Small intestine (tissue), 7 donors: ENCODE measurements at regions not wholly inside any gene's neighbourhood (a gene's known extent, or its start where the extent isn't known, plus 50 kb on each side); places are given as distances from the start of the nearest gene placed in this dataset.

Experiments used
- DNase-seq, 2 donors: peaks; one replicate each; pipeline versions ENCODE4 v3.0.0 to v3.0.0-alpha.2; 2013
- FAIRE-seq: peaks from 2 replicates; lab custom pipeline; 2012; peaks lifted over from hg19 to GRCh38; lab: Jason Lieb, UNC
- H3K27ac ChIP-seq, 3 donors: one replicate each; pipeline ENCODE4 v1.5.1; 2013; ENCODE audit warnings: low read length in 2 of 3, mild to moderate bottlenecking in 2 of 3, control low read depth in 1 of 3, inconsistent platforms in 1 of 3, low read depth in 1 of 3, moderate library complexity in 1 of 3
- H3K27me3 ChIP-seq, 3 donors: one replicate each; pipeline ENCODE4 v1.6.1; 2013; ENCODE audit warnings: low read length in 3 of 3, inconsistent platforms in 1 of 3; ENCODE audit not compliant: control insufficient read depth in 3 of 3, insufficient read depth in 3 of 3
- H3K36me3 ChIP-seq, 3 donors: one replicate each; pipeline ENCODE4 v1.6.1; 2013; ENCODE audit warnings: low read length in 3 of 3, inconsistent platforms in 1 of 3, low read depth in 1 of 3, mild to moderate bottlenecking in 1 of 3, moderate library complexity in 1 of 3; ENCODE audit not compliant: control insufficient read depth in 3 of 3, insufficient read depth in 2 of 3
- H3K4me1 ChIP-seq, 3 donors: one replicate each; pipeline ENCODE4 v1.6.1; 2013; ENCODE audit warnings: low read length in 2 of 3, inconsistent platforms in 1 of 3, low read depth in 1 of 3, mild to moderate bottlenecking in 1 of 3, moderate library complexity in 1 of 3; ENCODE audit not compliant: control insufficient read depth in 3 of 3, insufficient read depth in 2 of 3
- H3K4me3 ChIP-seq, 3 donors: one replicate each; pipeline ENCODE4 v1.5.1; 2013; ENCODE audit warnings: low read length in 3 of 3, control low read depth in 1 of 3, inconsistent platforms in 1 of 3, low read depth in 1 of 3, mild to moderate bottlenecking in 1 of 3, moderate library complexity in 1 of 3
- H3K9me3 ChIP-seq, 2 donors: one replicate each; pipeline ENCODE4 v1.6.1; 2013; ENCODE audit warnings: low read depth in 1 of 2, low read length in 1 of 2; ENCODE audit not compliant: control insufficient read depth in 2 of 2, insufficient read depth in 1 of 2
- WGBS, 3 donors: extraction: QIAGEN DNeasy Blood & Tissue Kit; methylation state at CpG; one replicate each; pipeline ENCODE4 v1.1.7; 2013; 5-methylcytosine and 5-hydroxymethylcytosine counted together
- donor health status: healthy with polysubstance abuse.
- donor health status: control.
- donor health status: control.
- donor health status: Bipolar disorder and iron deficiency.
- donor health status: healthy.

GRCh38 chr5:126106029-126106428 is 317.2 kb upstream of the GRAMD2B start:
- no peak overlapping the region for H3K4me3 ChIP-seq
- no peak overlapping the region for H3K27ac ChIP-seq
- no peaks in the 10 kb centered on the region for H3K27me3 ChIP-seq
- DNase-seq (no peak), FAIRE-seq (no peak)
- 80 to 88% (median 83%) methylated on average over 3 of the region's 3 CpGs for WGBS, 3 donors
- no peaks in the 10 kb centered on the region for H3K4me1 ChIP-seq
- no peaks in the 10 kb centered on the region for H3K36me3 ChIP-seq
- no peaks in the 10 kb centered on the region for H3K9me3 ChIP-seq

DNA sequence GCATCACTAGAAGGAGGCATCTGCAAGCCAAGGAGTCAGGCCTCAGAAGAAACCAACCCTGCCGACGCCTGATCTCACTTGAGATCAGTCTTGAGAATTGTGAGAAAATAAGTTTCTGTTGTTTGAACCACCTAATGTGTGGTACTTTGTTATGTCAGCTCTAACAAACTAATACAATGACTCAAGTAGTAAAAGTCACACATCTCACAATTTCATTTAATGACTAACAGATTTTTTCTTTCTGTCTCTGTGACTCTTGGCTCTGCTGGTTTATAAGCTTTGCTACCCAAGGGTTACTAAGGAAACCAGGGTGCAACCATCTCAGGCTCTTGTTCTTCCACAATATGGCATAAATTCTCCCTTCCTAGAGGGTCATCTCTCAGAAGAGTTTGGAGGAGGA is 315.8 kb upstream of the GRAMD2B start:
- Histone ChIP-seq H3K27ac (no peak overlapping the region), H3K27me3 (no peaks in the 10 kb centered on the region), H3K4me3 (no peak overlapping the region), H3K9me3 (no peaks in the 10 kb centered on the region), H3K36me3 (no peaks in the 10 kb centered on the region), H3K4me1 (no peaks in the 10 kb centered on the region)
- DNase-seq (no peak), FAIRE-seq (no peak)
- WGBS, 3 donors, result 96 to 98% (median 98%) methylated on average over 2 of the region's 2 CpGs

DNA sequence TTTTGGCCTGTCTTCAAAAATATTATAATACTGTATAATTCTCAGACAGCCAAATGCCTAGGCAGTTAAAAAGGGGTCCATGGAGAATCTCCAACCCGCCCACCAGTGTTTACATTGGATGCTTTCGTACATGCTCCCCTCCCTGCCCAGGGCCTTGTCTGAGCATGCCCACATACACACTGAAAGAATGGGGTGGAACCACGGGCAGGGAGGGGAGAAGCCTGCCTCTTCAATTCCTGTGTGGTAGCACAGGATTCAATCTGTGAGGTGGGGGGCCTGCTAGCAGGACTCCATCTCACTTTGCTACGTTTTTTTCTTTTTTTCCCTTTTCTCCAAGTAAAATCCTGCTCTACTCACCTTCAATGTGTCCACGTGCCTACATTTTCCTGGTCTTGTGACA is 314.7 kb upstream of the GRAMD2B start:
- DNase-seq (no peak), FAIRE-seq (no peak)
- Histone ChIP-seq H3K27ac (no peak overlapping the region), H3K27me3 (no peaks in the 10 kb centered on the region), H3K4me1 (no peaks in the 10 kb centered on the region), H3K9me3 (peaks cover 0 to 7% of the 10 kb centered on the region in 2 donors), H3K36me3 (no peaks in the 10 kb centered on the region), H3K4me3 (no peak overlapping the region)
- WGBS, 3 donors, result 65 to 80% (median 78%) methylated on average over 5 of the region's 5 CpGs

DNA sequence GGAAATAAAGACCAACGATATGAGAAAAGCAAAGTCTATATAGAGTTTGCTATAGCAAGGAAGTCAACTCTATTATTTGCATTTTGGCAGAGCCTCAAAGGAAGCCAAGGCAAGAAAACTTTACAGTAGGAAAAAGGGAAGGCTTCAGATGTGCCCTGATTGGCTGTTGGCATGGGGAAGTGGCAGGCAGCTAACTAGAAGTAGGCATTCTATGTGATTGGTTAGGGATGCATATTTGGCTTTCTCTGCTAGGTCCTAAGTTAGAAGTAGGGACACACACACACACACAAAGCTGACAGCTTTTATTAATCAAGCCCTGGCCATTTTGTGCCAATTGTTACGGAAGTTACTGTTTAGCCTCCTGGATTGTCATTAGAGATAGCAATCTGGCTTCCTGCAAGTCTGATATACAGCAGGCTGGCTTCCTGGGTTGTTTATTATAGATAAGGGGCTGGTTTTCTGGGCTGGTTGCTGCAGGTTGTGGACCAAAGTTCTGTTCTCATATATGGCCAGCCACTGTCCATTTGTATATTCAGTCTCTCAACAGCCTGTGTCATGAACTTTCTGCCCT is 308.1 kb upstream of the GRAMD2B start:
- no peaks in the 10 kb centered on the region for H3K27me3 ChIP-seq
- H3K9me3 ChIP-seq, result peaks cover 0 to 10% of the 10 kb centered on the region in 2 donors
- WGBS, 3 donors, result 43 to 74% (median 72%) methylated on average over 2 of the region's 2 CpGs
- H3K4me3 ChIP-seq, result no peak overlapping the region
- no peaks in the 10 kb centered on the region for H3K36me3 ChIP-seq
- no peaks in the 10 kb centered on the region for H3K4me1 ChIP-seq
- DNase-seq (no peak), FAIRE-seq (no peak)
- H3K27ac ChIP-seq, result no peak overlapping the region

GRCh38 chr5:126117044-126117443 is 306.2 kb upstream of the GRAMD2B start:
- WGBS, 3 donors, result 36 to 50% (median 43%) methylated on average over 1 of the region's 1 CpG
- peaks cover 0 to 10% of the 10 kb centered on the region in 2 donors for H3K9me3 ChIP-seq
- FAIRE-seq (no peak), DNase-seq (no peak)
- H3K36me3 ChIP-seq, result no peaks in the 10 kb centered on the region
- H3K4me1 ChIP-seq, result no peaks in the 10 kb centered on the region
- no peaks in the 10 kb centered on the region for H3K27me3 ChIP-seq
- H3K4me3 ChIP-seq, result no peak overlapping the region
- no peak overlapping the region for H3K27ac ChIP-seq

GRCh38 chr5:126119887-126120442 is 303.2 kb upstream of the GRAMD2B start:
- Histone ChIP-seq H3K9me3 (no peaks in the 10 kb centered on the region), H3K27me3 (no peaks in the 10 kb centered on the region), H3K27ac (no peak overlapping the region), H3K4me3 (no peak overlapping the region), H3K4me1 (no peaks in the 10 kb centered on the region), H3K36me3 (no peaks in the 10 kb centered on the region)
- 75 to 82% (median 81%) methylated on average over 4 of the region's 4 CpGs for WGBS, 3 donors
- no peak for DNase-seq
- no peak for FAIRE-seq

GRCh38 chr5:126120939-126121338 is 302.3 kb upstream of the GRAMD2B start:
- Histone ChIP-seq H3K9me3 (no peaks in the 10 kb centered on the region), H3K4me3 (no peak overlapping the region), H3K27ac (no peak overlapping the region), H3K27me3 (no peaks in the 10 kb centered on the region), H3K4me1 (no peaks in the 10 kb centered on the region), H3K36me3 (no peaks in the 10 kb centered on the region)
- FAIRE-seq (no peak), DNase-seq (no peak)
- 84 to 92% (median 89%) methylated on average over 1 of the region's 1 CpG for WGBS, 3 donors

GRCh38 chr5:126122942-126123341 is 300.3 kb upstream of the GRAMD2B start:
- Histone ChIP-seq H3K27ac (no peak overlapping the region), H3K4me3 (no peak overlapping the region), H3K4me1 (no peaks in the 10 kb centered on the region), H3K9me3 (no peaks in the 10 kb centered on the region), H3K27me3 (no peaks in the 10 kb centered on the region), H3K36me3 (no peaks in the 10 kb centered on the region)
- no peak for DNase-seq
- WGBS, 3 donors, result 69 to 77% (median 75%) methylated on average over 4 of the region's 4 CpGs
- no peak for FAIRE-seq
